ENCODE measurements at regions not wholly inside any gene's neighbourhood (a gene's known extent, or its start where the extent isn't known, plus 50 kb on each side); places are given as distances from the start of the nearest gene placed in this dataset.

DNA sequence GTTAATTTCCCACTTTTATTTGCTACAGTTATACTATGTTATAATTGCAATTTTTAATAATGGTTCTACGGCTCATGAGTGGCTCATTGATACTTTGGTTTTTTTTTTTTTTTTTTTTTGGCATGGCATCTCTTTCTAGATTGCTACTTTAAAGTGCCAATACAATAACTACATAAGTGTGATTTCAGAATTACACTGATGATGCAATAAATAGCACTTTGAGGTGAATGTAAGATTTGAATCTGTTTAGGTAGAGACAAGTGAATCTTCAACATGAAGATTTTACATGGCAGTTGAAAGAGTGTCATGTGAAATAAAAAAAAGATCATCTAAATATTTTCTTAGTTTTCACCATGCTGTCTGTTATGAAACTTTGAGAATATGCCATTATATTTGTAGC lies 75.7 kb downstream of the KBTBD8 start:
- Histone ChIP-seq H3F3A (ENCODE audit: low read length, unreplicated experiment) (no peaks in the 10 kb centered on the region), H3K79me2 (ENCODE audit: low read length) (no peaks in the 10 kb centered on the region), H3K9me2 (replicated peaks; ENCODE audit: low read length) (no peaks in the 10 kb centered on the region), H3K4me2 (ENCODE audit: low read length) (no peak overlapping the region), H3K4me3 (ENCODE audit: low read length) (no peak overlapping the region), H3K27ac (ENCODE audit: low read length) (no peak overlapping the region), H3K9ac (ENCODE audit: low read length) (no peak overlapping the region), H3K9me3 (ENCODE audit: low read length) (no peaks in the 10 kb centered on the region), H3K4me1 (ENCODE audit: insufficient read depth, low read length) (no peaks in the 10 kb centered on the region), H3K27me3 (ENCODE audit: low read length) (no peaks in the 10 kb centered on the region), H3K36me3 (ENCODE audit: low read depth, low read length) (no peaks in the 10 kb centered on the region), H2AFZ (ENCODE audit: low read length) (no peak overlapping the region), H4K20me1 (ENCODE audit: low read length) (no peaks in the 10 kb centered on the region)
- ATAC-seq, result no peak
- no peak for TF ChIP-seq EZH2 (IDR thresholded peaks at IDR 0.05; ENCODE audit: low read length, unreplicated experiment)
- no peak for TF ChIP-seq EZH2phosphoT487 (IDR thresholded peaks at IDR 0.05; ENCODE audit: borderline replicate concordance, low read length)
- TF ChIP-seq, protein P1, sequence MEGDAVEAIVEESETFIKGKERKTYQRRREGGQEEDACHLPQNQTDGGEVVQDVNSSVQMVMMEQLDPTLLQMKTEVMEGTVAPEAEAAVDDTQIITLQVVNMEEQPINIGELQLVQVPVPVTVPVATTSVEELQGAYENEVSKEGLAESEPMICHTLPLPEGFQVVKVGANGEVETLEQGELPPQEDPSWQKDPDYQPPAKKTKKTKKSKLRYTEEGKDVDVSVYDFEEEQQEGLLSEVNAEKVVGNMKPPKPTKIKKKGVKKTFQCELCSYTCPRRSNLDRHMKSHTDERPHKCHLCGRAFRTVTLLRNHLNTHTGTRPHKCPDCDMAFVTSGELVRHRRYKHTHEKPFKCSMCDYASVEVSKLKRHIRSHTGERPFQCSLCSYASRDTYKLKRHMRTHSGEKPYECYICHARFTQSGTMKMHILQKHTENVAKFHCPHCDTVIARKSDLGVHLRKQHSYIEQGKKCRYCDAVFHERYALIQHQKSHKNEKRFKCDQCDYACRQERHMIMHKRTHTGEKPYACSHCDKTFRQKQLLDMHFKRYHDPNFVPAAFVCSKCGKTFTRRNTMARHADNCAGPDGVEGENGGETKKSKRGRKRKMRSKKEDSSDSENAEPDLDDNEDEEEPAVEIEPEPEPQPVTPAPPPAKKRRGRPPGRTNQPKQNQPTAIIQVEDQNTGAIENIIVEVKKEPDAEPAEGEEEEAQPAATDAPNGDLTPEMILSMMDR (conservative IDR thresholded peaks at IDR 0.05; ENCODE audit: low read depth, low read length), result no peak
- POLR2A ChIA-PET (ENCODE audit: unreplicated experiment), result no interaction called here
- no TSS peak for BruUV-seq (replicated peaks)
- intact Hi-C loops (cut with micrococcal nuclease), result no loop called here
- CTCF ChIA-PET, result no interaction called here
- no peak for DNase-seq

DNA sequence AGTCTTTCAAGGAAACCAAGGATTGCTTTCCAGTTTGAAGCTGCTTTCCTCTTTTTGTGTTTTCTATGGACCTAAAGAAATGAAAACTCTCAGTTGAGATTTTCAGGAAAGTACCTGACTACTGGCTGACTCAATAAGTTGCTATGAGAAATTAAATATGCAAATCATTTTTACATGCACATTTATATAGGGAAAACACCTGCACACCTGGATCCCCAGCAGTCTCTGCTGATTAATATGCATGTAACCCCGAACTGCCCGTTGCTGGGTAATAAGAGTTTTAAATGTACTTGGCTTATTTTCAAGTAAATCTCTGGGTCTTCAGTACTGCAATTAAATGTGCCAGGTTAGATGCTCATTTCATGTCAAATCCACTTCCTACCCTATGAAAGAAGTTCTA lies 77.2 kb downstream of the KBTBD8 start:
- no peaks in the 10 kb centered on the region for H3K27me3 ChIP-seq (ENCODE audit: low read length)
- H4K20me1 ChIP-seq (ENCODE audit: low read length), result no peaks in the 10 kb centered on the region
- H3K9me3 ChIP-seq (ENCODE audit: low read length), result no peaks in the 10 kb centered on the region
- H2AFZ ChIP-seq (ENCODE audit: low read length), result no peak overlapping the region
- H3K4me3 ChIP-seq (ENCODE audit: low read length), result no peak overlapping the region
- no TSS peak for BruUV-seq (replicated peaks)
- H3K4me2 ChIP-seq (ENCODE audit: low read length), result no peak overlapping the region
- ATAC-seq (no peak), DNase-seq (no peak)
- intact Hi-C loops (cut with micrococcal nuclease), result no loop called here
- H3K9me2 ChIP-seq (replicated peaks; ENCODE audit: low read length), result no peaks in the 10 kb centered on the region
- CTCF ChIA-PET, result no interaction called here
- H3K27ac ChIP-seq (ENCODE audit: low read length), result no peak overlapping the region
- H3F3A ChIP-seq (ENCODE audit: low read length, unreplicated experiment), result no peaks in the 10 kb centered on the region
- H3K4me1 ChIP-seq (ENCODE audit: insufficient read depth, low read length), result no peaks in the 10 kb centered on the region
- TF ChIP-seq EZH2 (IDR thresholded peaks at IDR 0.05; ENCODE audit: low read length, unreplicated experiment) (no peak), EZH2phosphoT487 (IDR thresholded peaks at IDR 0.05; ENCODE audit: borderline replicate concordance, low read length) (no peak)
- TF ChIP-seq, protein P1 (conservative IDR thresholded peaks at IDR 0.05; ENCODE audit: low read depth, low read length), result no peak
- no peaks in the 10 kb centered on the region for H3K36me3 ChIP-seq (ENCODE audit: low read depth, low read length)
- no peak overlapping the region for H3K9ac ChIP-seq (ENCODE audit: low read length)
- no peaks in the 10 kb centered on the region for H3K79me2 ChIP-seq (ENCODE audit: low read length)
- POLR2A ChIA-PET (ENCODE audit: unreplicated experiment), result no interaction called here

DNA sequence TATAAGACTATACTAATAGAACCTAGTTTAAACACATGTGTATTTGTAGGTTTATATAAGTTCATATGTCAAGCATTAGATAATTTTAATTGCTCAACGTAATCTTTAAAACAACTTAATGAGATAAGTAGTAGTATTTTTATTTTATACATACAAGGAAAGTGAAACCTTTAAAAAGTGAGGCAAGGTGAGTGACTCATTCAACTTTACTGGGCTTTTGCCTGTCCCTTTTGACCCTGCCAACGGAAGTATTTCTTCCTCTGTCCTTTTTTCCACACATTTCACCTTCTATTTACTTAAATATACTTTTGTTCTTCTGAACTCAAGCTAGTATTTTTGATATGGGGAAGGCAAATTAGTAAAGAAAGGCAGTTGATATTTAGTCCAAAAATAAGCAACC lies 78.5 kb downstream of the KBTBD8 start:
- Histone ChIP-seq H3K4me1 (ENCODE audit: insufficient read depth, low read length) (no peaks in the 10 kb centered on the region), H3K9me3 (ENCODE audit: low read length) (no peaks in the 10 kb centered on the region), H3K9me2 (replicated peaks; ENCODE audit: low read length) (no peaks in the 10 kb centered on the region), H3K27me3 (ENCODE audit: low read length) (no peaks in the 10 kb centered on the region), H2AFZ (ENCODE audit: low read length) (no peak overlapping the region), H3K27ac (ENCODE audit: low read length) (no peak overlapping the region), H3F3A (ENCODE audit: low read length, unreplicated experiment) (no peaks in the 10 kb centered on the region), H3K79me2 (ENCODE audit: low read length) (no peaks in the 10 kb centered on the region), H3K4me2 (ENCODE audit: low read length) (no peak overlapping the region), H3K4me3 (ENCODE audit: low read length) (no peak overlapping the region), H4K20me1 (ENCODE audit: low read length) (no peaks in the 10 kb centered on the region), H3K36me3 (ENCODE audit: low read depth, low read length) (no peaks in the 10 kb centered on the region), H3K9ac (ENCODE audit: low read length) (no peak overlapping the region)
- ATAC-seq, result no peak
- CTCF ChIA-PET, result no interaction called here
- no TSS peak for BruUV-seq (replicated peaks)
- intact Hi-C loops (cut with micrococcal nuclease), result no loop called here
- peak; percentile 2 for DNase-seq
- POLR2A ChIA-PET (ENCODE audit: unreplicated experiment), result no interaction called here
- TF ChIP-seq, protein P1 (conservative IDR thresholded peaks at IDR 0.05; ENCODE audit: low read depth, low read length), result no peak
- TF ChIP-seq EZH2phosphoT487 (IDR thresholded peaks at IDR 0.05; ENCODE audit: borderline replicate concordance, low read length), result no peak
- no peak for TF ChIP-seq EZH2 (IDR thresholded peaks at IDR 0.05; ENCODE audit: low read length, unreplicated experiment)

Measured in PC-3 (cell line).